Smooth muscle cell (in vitro differentiated cells): ENCODE measurements at regions not wholly inside any gene's neighbourhood (a gene's known extent, or its start where the extent isn't known, plus 50 kb on each side); places are given as distances from the start of the nearest gene placed in this dataset.

ENCODE experiments used
- DNase-seq: peaks from one replicate; lab custom pipeline; 2025; ENCODE audit not compliant: unreplicated experiment; lab: John Stamatoyannopoulos, UW
- H2AFZ ChIP-seq: fragments of 200-600 bp; sonication (generic); 2 replicates; pipeline ENCODE4 v1.6.0; 2016; ENCODE audit warnings: antibody characterized with exemption, low read depth, mild to moderate bottlenecking
- H3F3A ChIP-seq: fragments of 200-600 bp; sonication (generic); 2 replicates; pipeline ENCODE4 v1.6.0; 2017; ENCODE audit warnings: antibody characterized with exemption, low read depth
- H3K27ac ChIP-seq: fragments of 200-600 bp; sonication (generic); 2 replicates; pipeline ENCODE4 v1.5.1; 2016; ENCODE audit warnings: low read depth, mild to moderate bottlenecking
- H3K27me3 ChIP-seq: fragments of 200-600 bp; sonication (generic); 2 replicates; pipeline ENCODE4 v1.6.1; 2016; ENCODE audit warnings: low read depth, mild to moderate bottlenecking
- H3K36me3 ChIP-seq: fragments of 200-600 bp; sonication (generic); 2 replicates; pipeline ENCODE4 v1.5.1; 2016; ENCODE audit warnings: low read depth
- H3K4me1 ChIP-seq: fragments of 200-600 bp; sonication (generic); 2 replicates; pipeline ENCODE4 v1.5.1; 2016; ENCODE audit warnings: low read depth
- H3K4me2 ChIP-seq: fragments of 200-600 bp; sonication (generic); 2 replicates; pipeline ENCODE4 v1.6.0; 2016; ENCODE audit warnings: mild to moderate bottlenecking
- H3K4me3 ChIP-seq: fragments of 200-600 bp; sonication (generic); 2 replicates; pipeline ENCODE4 v1.5.1; 2016; ENCODE audit warnings: mild to moderate bottlenecking
- H3K79me2 ChIP-seq: fragments of 200-600 bp; sonication (generic); 2 replicates; pipeline ENCODE4 v1.6.0; 2016; ENCODE audit warnings: low read depth, mild to moderate bottlenecking
- H3K9ac ChIP-seq: fragments of 200-600 bp; sonication (generic); 2 replicates; pipeline ENCODE4 v1.6.0; 2016; ENCODE audit warnings: low read depth
- H3K9me3 ChIP-seq: fragments of 200-600 bp; sonication (generic); replicated peaks from 2 replicates; pipeline ENCODE4 v1.5.1; 2016; ENCODE audit warnings: low read depth
- H4K20me1 ChIP-seq: fragments of 200-600 bp; sonication (generic); 2 replicates; pipeline ENCODE4 v1.6.0; 2016; ENCODE audit warnings: low read depth
- WGBS: methylation state at CpG from one replicate; pipeline ENCODE4 v1.1.7; 2016; ENCODE audit warnings: low lambda C conversion rate; 5-methylcytosine and 5-hydroxymethylcytosine counted together
- TF ChIP-seq, protein P1 (sequence below): fragments of 200-600 bp; sonication (generic); IDR thresholded peaks from 2 replicates; pipeline ENCODE4 v1.5.1; 2017; ENCODE audit warnings: borderline replicate concordance, mild to moderate bottlenecking, antibody characterized with exemption; ENCODE audit not compliant: insufficient read depth, poor library complexity, severe bottlenecking

DNA sequence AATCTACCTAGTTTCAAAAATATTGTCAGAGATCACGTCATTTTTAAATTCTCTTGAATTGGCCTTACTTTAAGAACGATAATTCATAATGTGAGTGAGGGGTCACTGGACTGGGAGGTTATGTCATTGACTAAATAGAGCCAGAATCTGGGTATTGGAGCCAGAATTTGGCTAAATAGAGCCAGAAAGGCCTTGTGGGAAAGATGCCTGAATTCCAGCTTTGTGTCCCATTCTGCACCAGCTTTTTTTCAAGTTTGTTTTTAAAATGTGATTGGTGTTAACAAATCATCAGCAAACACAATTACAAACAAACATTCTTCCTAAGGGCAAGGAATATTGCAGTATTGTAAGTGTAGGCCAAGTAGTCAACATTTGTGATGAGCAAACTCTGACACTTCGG is 233.2 kb upstream of the PRKCQ start:
- Histone ChIP-seq H3K27ac (no peak overlapping the region), H3K4me1 (no peaks in the 10 kb centered on the region), H3K36me3 (no peaks in the 10 kb centered on the region), H3K79me2 (no peaks in the 10 kb centered on the region), H2AFZ (no peak overlapping the region), H3K27me3 (no peaks in the 10 kb centered on the region), H3K4me3 (no peak overlapping the region), H4K20me1 (no peaks in the 10 kb centered on the region), H3K9me3 (no peaks in the 10 kb centered on the region), H3K9ac (no peak overlapping the region), H3K4me2 (no peak overlapping the region), H3F3A (no peaks in the 10 kb centered on the region)
- TF ChIP-seq, protein P1, sequence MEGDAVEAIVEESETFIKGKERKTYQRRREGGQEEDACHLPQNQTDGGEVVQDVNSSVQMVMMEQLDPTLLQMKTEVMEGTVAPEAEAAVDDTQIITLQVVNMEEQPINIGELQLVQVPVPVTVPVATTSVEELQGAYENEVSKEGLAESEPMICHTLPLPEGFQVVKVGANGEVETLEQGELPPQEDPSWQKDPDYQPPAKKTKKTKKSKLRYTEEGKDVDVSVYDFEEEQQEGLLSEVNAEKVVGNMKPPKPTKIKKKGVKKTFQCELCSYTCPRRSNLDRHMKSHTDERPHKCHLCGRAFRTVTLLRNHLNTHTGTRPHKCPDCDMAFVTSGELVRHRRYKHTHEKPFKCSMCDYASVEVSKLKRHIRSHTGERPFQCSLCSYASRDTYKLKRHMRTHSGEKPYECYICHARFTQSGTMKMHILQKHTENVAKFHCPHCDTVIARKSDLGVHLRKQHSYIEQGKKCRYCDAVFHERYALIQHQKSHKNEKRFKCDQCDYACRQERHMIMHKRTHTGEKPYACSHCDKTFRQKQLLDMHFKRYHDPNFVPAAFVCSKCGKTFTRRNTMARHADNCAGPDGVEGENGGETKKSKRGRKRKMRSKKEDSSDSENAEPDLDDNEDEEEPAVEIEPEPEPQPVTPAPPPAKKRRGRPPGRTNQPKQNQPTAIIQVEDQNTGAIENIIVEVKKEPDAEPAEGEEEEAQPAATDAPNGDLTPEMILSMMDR, result no peak
- DNase-seq, result no peak
- WGBS, result 63% methylated on average over 3 of the region's 3 CpGs

DNA sequence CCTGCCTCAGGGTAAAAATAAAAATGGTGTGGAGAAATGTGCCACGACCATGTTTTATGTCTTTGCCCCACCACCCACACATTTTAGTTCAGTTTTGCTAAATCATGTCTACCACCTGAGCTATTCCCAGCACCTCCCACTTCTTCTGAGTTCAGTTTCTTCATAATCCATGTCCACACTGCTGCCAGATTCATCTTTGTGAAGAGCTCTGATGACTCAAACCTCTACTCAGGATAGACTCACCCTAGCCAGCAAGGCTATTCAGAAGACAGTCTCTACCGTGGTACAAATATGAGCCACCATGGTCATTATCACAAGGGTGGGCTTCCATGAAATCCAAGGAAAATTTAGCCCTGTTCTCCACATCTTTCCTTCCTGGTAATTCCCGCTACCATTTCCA is 231.1 kb upstream of the PRKCQ start:
- Histone ChIP-seq H3F3A (no peaks in the 10 kb centered on the region), H3K9ac (no peak overlapping the region), H3K27me3 (no peaks in the 10 kb centered on the region), H4K20me1 (no peaks in the 10 kb centered on the region), H3K36me3 (no peaks in the 10 kb centered on the region), H3K27ac (no peak overlapping the region), H3K4me1 (no peaks in the 10 kb centered on the region), H2AFZ (no peak overlapping the region), H3K79me2 (no peaks in the 10 kb centered on the region), H3K9me3 (no peaks in the 10 kb centered on the region), H3K4me2 (no peak overlapping the region), H3K4me3 (no peak overlapping the region)
- TF ChIP-seq, protein P1, result no peak
- WGBS, result 86% methylated on average over 3 of the region's 3 CpGs
- no peak for DNase-seq

DNA sequence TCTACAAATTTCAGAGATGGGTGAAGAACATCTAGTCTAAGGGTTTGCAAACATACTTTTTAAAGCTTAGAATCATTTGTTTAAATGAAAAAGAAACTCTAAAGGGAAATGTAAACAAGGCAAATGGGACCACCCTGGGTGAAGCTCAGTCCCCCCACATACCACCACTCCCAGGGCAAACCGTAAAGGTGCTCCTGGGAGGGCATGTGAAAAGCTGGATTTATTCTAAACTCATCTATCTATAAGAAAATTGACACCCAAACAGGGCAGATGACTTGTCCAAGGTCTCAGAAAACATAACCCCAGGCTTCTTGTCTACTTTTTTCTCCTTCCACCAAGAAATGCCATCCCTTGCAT is 223.3 kb upstream of the PRKCQ start:
- Histone ChIP-seq H3K4me3 (no peak overlapping the region), H3K4me1 (no peaks in the 10 kb centered on the region), H3K9ac (no peak overlapping the region), H3K27me3 (no peaks in the 10 kb centered on the region), H2AFZ (no peak overlapping the region), H3K9me3 (no peaks in the 10 kb centered on the region), H3K36me3 (no peaks in the 10 kb centered on the region), H4K20me1 (no peaks in the 10 kb centered on the region), H3K79me2 (no peaks in the 10 kb centered on the region), H3F3A (no peaks in the 10 kb centered on the region), H3K27ac (no peak overlapping the region), H3K4me2 (no peak overlapping the region)
- TF ChIP-seq, protein P1, result no peak
- 87% methylated on average over 1 of the region's 1 CpG for WGBS
- no peak for DNase-seq

DNA sequence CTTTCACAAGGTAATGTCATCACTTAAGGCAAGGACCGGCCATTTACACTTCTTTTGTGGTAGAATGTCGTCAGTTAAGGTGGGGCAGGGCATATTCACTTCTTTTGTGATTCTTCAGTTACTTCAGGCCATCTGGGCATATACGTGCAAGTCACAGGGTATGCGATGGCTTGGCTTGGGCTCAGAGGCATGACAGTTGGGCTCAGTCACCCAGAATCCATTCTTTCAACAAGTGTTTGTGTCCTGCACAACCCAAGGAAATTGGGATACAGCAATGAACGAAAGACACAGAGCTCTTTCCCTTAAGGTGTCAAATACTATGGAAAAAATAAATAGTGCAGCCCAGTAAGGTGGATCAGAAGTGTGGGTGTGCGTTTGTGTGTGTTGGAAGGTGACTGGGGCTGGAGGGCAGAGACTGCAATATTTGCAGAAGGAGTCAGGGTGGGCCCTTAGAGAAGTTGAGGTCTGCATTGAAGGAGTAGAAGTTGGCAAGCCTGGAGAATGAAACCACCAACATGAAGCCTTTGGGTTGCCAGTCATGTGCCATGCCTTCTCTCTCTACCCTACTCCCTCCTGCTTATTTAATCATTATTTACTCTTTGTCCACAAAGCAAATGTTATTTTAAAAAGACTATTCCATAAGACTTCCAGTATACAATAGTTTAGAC is 222.8 kb upstream of the PRKCQ start:
- no peaks in the 10 kb centered on the region for H3K27me3 ChIP-seq
- H3K9ac ChIP-seq, result no peak overlapping the region
- H2AFZ ChIP-seq, result no peak overlapping the region
- H3F3A ChIP-seq, result no peaks in the 10 kb centered on the region
- H3K36me3 ChIP-seq, result no peaks in the 10 kb centered on the region
- no peak overlapping the region for H3K27ac ChIP-seq
- TF ChIP-seq, protein P1, result no peak
- no peak overlapping the region for H3K4me2 ChIP-seq
- no peaks in the 10 kb centered on the region for H4K20me1 ChIP-seq
- 63% methylated on average over 6 of the region's 6 CpGs for WGBS
- DNase-seq, result no peak
- no peaks in the 10 kb centered on the region for H3K79me2 ChIP-seq
- no peaks in the 10 kb centered on the region for H3K9me3 ChIP-seq
- no peak overlapping the region for H3K4me3 ChIP-seq
- H3K4me1 ChIP-seq, result no peaks in the 10 kb centered on the region
